ENCODE measurements at regions not wholly inside any gene's neighbourhood (a gene's known extent, or its start where the extent isn't known, plus 50 kb on each side); places are given as distances from the start of the nearest gene placed in this dataset.

DNA sequence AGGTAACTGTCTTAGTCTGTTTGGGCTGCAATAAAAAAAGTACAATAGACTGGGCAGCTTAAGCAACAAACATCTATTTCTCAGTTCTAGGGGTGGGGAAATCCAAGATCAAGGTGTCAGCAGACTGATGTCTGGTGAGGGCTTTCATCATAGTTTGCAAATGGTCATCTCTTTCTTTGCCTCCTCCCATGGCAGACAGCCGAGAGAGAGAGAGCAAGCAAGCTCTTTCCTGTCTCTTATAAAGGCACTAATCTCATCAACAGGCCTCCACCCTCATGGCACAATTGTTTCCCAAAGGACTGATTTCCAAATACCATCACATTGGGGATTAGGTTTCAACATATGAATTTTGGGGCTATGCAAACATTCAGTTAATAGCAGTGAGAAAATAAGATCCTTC is 445.6 kb upstream of the FLRT2 start:
- DNase-seq (ENCODE audit: low spot score), result no peak
- H3K36me3 ChIP-seq (ENCODE audit: low read depth), result no peaks in the 10 kb centered on the region
- H3K27me3 ChIP-seq (ENCODE audit: insufficient read depth, poor library complexity, severe bottlenecking), result no peaks in the 10 kb centered on the region
- no peaks in the 10 kb centered on the region for H3K9me3 ChIP-seq (ENCODE audit: severe bottlenecking)
- H3K4me3 ChIP-seq (ENCODE audit: severe bottlenecking), result no peak overlapping the region
- ATAC-seq (ENCODE audit: low read depth), result no peak
- no peaks in the 10 kb centered on the region for H3K4me1 ChIP-seq (ENCODE audit: insufficient read depth, poor library complexity, severe bottlenecking)
- H3K27ac ChIP-seq (ENCODE audit: poor library complexity, severe bottlenecking), result no peak overlapping the region
- TF ChIP-seq, protein P1, sequence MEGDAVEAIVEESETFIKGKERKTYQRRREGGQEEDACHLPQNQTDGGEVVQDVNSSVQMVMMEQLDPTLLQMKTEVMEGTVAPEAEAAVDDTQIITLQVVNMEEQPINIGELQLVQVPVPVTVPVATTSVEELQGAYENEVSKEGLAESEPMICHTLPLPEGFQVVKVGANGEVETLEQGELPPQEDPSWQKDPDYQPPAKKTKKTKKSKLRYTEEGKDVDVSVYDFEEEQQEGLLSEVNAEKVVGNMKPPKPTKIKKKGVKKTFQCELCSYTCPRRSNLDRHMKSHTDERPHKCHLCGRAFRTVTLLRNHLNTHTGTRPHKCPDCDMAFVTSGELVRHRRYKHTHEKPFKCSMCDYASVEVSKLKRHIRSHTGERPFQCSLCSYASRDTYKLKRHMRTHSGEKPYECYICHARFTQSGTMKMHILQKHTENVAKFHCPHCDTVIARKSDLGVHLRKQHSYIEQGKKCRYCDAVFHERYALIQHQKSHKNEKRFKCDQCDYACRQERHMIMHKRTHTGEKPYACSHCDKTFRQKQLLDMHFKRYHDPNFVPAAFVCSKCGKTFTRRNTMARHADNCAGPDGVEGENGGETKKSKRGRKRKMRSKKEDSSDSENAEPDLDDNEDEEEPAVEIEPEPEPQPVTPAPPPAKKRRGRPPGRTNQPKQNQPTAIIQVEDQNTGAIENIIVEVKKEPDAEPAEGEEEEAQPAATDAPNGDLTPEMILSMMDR (IDR thresholded peaks at IDR 0.05; ENCODE audit: poor library complexity, severe bottlenecking), result no peak

DNA sequence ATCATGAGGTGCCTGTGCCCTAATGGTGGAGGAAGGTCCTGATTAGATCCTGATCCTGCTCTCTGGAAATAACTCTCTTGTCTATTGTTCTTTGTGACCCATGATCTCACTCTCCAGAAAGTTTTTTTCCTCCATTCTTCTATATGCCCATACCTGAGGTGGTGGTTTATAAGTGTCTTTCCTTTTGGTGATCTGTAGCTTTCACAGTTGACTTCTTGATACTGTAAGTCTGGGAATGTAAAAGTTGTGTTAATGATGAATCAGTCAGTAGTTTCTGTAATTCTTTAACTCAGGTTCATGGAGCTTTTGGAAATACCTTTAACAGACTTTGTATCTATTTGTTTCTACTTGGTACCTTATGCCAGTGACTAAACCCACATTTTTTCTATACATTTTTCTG is 444.0 kb upstream of the FLRT2 start:
- DNase-seq (ENCODE audit: low spot score), result no peak
- ATAC-seq (ENCODE audit: low read depth), result no peak
- H3K4me1 ChIP-seq (ENCODE audit: insufficient read depth, poor library complexity, severe bottlenecking), result no peaks in the 10 kb centered on the region
- H3K9me3 ChIP-seq (ENCODE audit: severe bottlenecking), result no peaks in the 10 kb centered on the region
- no peak overlapping the region for H3K4me3 ChIP-seq (ENCODE audit: severe bottlenecking)
- H3K27me3 ChIP-seq (ENCODE audit: insufficient read depth, poor library complexity, severe bottlenecking), result no peaks in the 10 kb centered on the region
- H3K27ac ChIP-seq (ENCODE audit: poor library complexity, severe bottlenecking), result no peak overlapping the region
- TF ChIP-seq, protein P1 (IDR thresholded peaks at IDR 0.05; ENCODE audit: poor library complexity, severe bottlenecking), result no peak
- no peaks in the 10 kb centered on the region for H3K36me3 ChIP-seq (ENCODE audit: low read depth)

GRCh38 chr14:85087201-85087600 is 442.7 kb upstream of the FLRT2 start:
- ATAC-seq (ENCODE audit: low read depth) (peak; percentile 58; the same call in 1 of the 3 replicates), DNase-seq (ENCODE audit: low spot score) (no peak)
- Histone ChIP-seq H3K36me3 (ENCODE audit: low read depth) (no peaks in the 10 kb centered on the region), H3K27me3 (ENCODE audit: insufficient read depth, poor library complexity, severe bottlenecking) (no peaks in the 10 kb centered on the region), H3K27ac (ENCODE audit: poor library complexity, severe bottlenecking) (no peak overlapping the region), H3K4me1 (ENCODE audit: insufficient read depth, poor library complexity, severe bottlenecking) (no peaks in the 10 kb centered on the region), H3K4me3 (ENCODE audit: severe bottlenecking) (no peak overlapping the region), H3K9me3 (ENCODE audit: severe bottlenecking) (no peaks in the 10 kb centered on the region)
- TF ChIP-seq, protein P1 (IDR thresholded peaks at IDR 0.05; ENCODE audit: poor library complexity, severe bottlenecking), result no peak

- Histone ChIP-seq H3K9me3 (ENCODE audit: severe bottlenecking) (no peaks in the 10 kb centered on the region), H3K27ac (ENCODE audit: poor library complexity, severe bottlenecking) (no peak overlapping the region), H3K4me1 (ENCODE audit: insufficient read depth, poor library complexity, severe bottlenecking) (no peaks in the 10 kb centered on the region), H3K4me3 (ENCODE audit: severe bottlenecking) (no peak overlapping the region), H3K27me3 (ENCODE audit: insufficient read depth, poor library complexity, severe bottlenecking) (no peaks in the 10 kb centered on the region), H3K36me3 (ENCODE audit: low read depth) (no peaks in the 10 kb centered on the region)
- DNase-seq (ENCODE audit: low spot score) (no peak), ATAC-seq (ENCODE audit: low read depth) (no peak)
- TF ChIP-seq, protein P1 (IDR thresholded peaks at IDR 0.05; ENCODE audit: poor library complexity, severe bottlenecking), result no peak
These were observed 441.8 kb upstream of the FLRT2 start for GRCh38 chr14:85088192-85088591.

DNA sequence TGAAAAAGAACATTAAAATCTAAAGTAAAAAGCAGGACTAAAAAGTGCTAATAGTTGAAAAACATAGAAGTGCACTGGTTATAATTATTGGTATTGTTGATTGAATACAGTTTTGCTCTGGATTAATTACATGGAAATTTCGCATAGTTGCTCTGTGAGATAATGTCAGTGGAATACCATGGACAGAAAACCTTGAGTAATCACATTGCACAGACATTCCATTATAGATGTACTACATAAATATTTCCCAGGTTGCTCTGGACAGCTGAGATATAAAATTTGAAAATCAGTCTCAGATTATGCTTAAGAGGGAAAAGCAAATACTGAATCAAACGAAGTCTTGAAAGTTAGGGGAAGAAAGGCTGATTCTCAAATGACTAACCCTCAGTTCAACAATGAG is 439.3 kb upstream of the FLRT2 start:
- DNase-seq (ENCODE audit: low spot score), result no peak
- Histone ChIP-seq H3K4me3 (ENCODE audit: severe bottlenecking) (no peak overlapping the region), H3K4me1 (ENCODE audit: insufficient read depth, poor library complexity, severe bottlenecking) (no peaks in the 10 kb centered on the region), H3K36me3 (ENCODE audit: low read depth) (no peaks in the 10 kb centered on the region), H3K27me3 (ENCODE audit: insufficient read depth, poor library complexity, severe bottlenecking) (no peaks in the 10 kb centered on the region), H3K9me3 (ENCODE audit: severe bottlenecking) (no peaks in the 10 kb centered on the region), H3K27ac (ENCODE audit: poor library complexity, severe bottlenecking) (no peak overlapping the region)
- ATAC-seq (ENCODE audit: low read depth), result no peak
- TF ChIP-seq, protein P1 (IDR thresholded peaks at IDR 0.05; ENCODE audit: poor library complexity, severe bottlenecking), result no peak

Measured in RWPE2 (cell line).